ENCODE measurements at regions not wholly inside any gene's neighbourhood (a gene's known extent, or its start where the extent isn't known, plus 50 kb on each side); places are given as distances from the start of the nearest gene placed in this dataset.

- Histone ChIP-seq H3K27ac (ENCODE audit: extremely low read depth, low read depth, low read length) (peak overlapping the region; percentile 80; the same call in 2 of the 3 replicates), H3K9me3 (replicated peaks; ENCODE audit: control insufficient read depth, insufficient read depth, low read depth, low read length) (no peaks in the 10 kb centered on the region; the same call in 1 of the 2 replicates), H3K27me3 (ENCODE audit: control insufficient read depth in 2 of 2, insufficient read depth in 2 of 2, low read length in 2 of 2) (no peaks in the 10 kb centered on the region), H4K20me1 (replicated peaks; ENCODE audit: control insufficient read depth, insufficient read depth, low read length) (no peaks in the 10 kb centered on the region), H2AFZ (ENCODE audit: low read depth, low read length) (no peak overlapping the region), H3K4me2 (ENCODE audit: insufficient read depth, low read length) (no peak overlapping the region), H3K9ac (ENCODE audit: insufficient read depth in 1 of 2, low read depth in 2 of 2, low read length in 2 of 2) (no peak overlapping the region), H3K9me1 (ENCODE audit: control insufficient read depth, insufficient read depth, low read length) (no peaks in the 10 kb centered on the region), H3K4me3 (no peak overlapping the region), H3K79me2 (ENCODE audit: control insufficient read depth, insufficient read depth, low read length) (no peaks in the 10 kb centered on the region), H3K4me1 (replicated peaks in 1 of 2; ENCODE audit: control insufficient read depth in 2 of 2, insufficient read depth in 2 of 2, low read length in 2 of 2) (peaks cover 4 to 53% of the 10 kb centered on the region in 2 experiments; a peak in 4 of 5 replicates), H3K36me3 (ENCODE audit: control insufficient read depth, insufficient read depth, low read length) (no peaks in the 10 kb centered on the region)
- DNase-seq (ENCODE audit: extremely low read depth in 1 of 4, low spot score in 3 of 4) (no peak), ATAC-seq (no peak), FAIRE-seq (no peak)
- ChIA-PET CTCF (ENCODE audit: low intra/inter-chr PET ratio) (no interaction called here), POLR2A (no interaction called here)
- in situ Hi-C loops (cut with MboI) = no loop called here
- TF ChIP-seq ZNF764 (CRISPR knock-in tag; IDR thresholded peaks at IDR 0.05; ENCODE audit: low read depth) = no peak
- BruUV-seq (replicated peaks) = no TSS peak
- intact Hi-C loops (cut with micrococcal nuclease) = no loop called here
Measured at GRCh38 chr11:86741484-86741835, 58.9 kb upstream of the PRSS23 start.

- ATAC-seq (peak; percentile 69), FAIRE-seq (peak; percentile 91), DNase-seq (ENCODE audit: extremely low read depth in 1 of 4, low spot score in 3 of 4) (peak; percentile 23 to 76 (median 43))
- H2AFZ ChIP-seq (ENCODE audit: low read depth, low read length) = peak overlapping the region; percentile 58
- ChIA-PET POLR2A (interaction anchor here (0.8 kb wide), 1 partner anchor 15 kb away, joined by 4 read pairs; no protein-coding TSS in a partner anchor), CTCF (ENCODE audit: low intra/inter-chr PET ratio) (no interaction called here)
- peak overlapping the region; percentile 37 for H3K4me2 ChIP-seq (ENCODE audit: insufficient read depth, low read length)
- no peaks in the 10 kb centered on the region; the same call in 1 of the 2 replicates for H3K9me3 ChIP-seq (replicated peaks; ENCODE audit: control insufficient read depth, insufficient read depth, low read depth, low read length)
- H3K4me1 ChIP-seq (replicated peaks in 1 of 2; ENCODE audit: control insufficient read depth in 2 of 2, insufficient read depth in 2 of 2, low read length in 2 of 2) = peaks cover 4 to 53% of the 10 kb centered on the region in 2 experiments; a peak in 4 of 5 replicates
- H3K9ac ChIP-seq (ENCODE audit: insufficient read depth in 1 of 2, low read depth in 2 of 2, low read length in 2 of 2) = peak overlapping the region; percentile 9 to 48; a peak in 2 of 4 replicates
- no peaks in the 10 kb centered on the region for H3K27me3 ChIP-seq (ENCODE audit: control insufficient read depth in 2 of 2, insufficient read depth in 2 of 2, low read length in 2 of 2)
- peak overlapping the region; percentile 80; the same call in 2 of the 3 replicates for H3K27ac ChIP-seq (ENCODE audit: extremely low read depth, low read depth, low read length)
- no peaks in the 10 kb centered on the region for H3K9me1 ChIP-seq (ENCODE audit: control insufficient read depth, insufficient read depth, low read length)
- no peak overlapping the region for H3K4me3 ChIP-seq
- no TSS peak for BruUV-seq (replicated peaks)
- 48% methylated on average over 7 of the region's 7 CpGs for WGBS (ENCODE audit: insufficient coverage, low coverage, missing lambda C conversion rate)
- no peaks in the 10 kb centered on the region for H3K79me2 ChIP-seq (ENCODE audit: control insufficient read depth, insufficient read depth, low read length)
- intact Hi-C loops (cut with micrococcal nuclease) = no loop called here
- H3K36me3 ChIP-seq (ENCODE audit: control insufficient read depth, insufficient read depth, low read length) = no peaks in the 10 kb centered on the region
- in situ Hi-C loops (cut with MboI) = no loop called here
- no peaks in the 10 kb centered on the region for H4K20me1 ChIP-seq (replicated peaks; ENCODE audit: control insufficient read depth, insufficient read depth, low read length)
- TF ChIP-seq C11orf30 (IDR thresholded peaks at IDR 0.05; ENCODE audit: low read depth) (peak; percentile 92), SRSF3 (IDR thresholded peaks at IDR 0.05; ENCODE audit: insufficient read depth, low read length) (no peak), JUN (IDR thresholded peaks at IDR 0.05; ENCODE audit: borderline replicate concordance, low read depth, low read length) (peak; percentile 98), JUN (CRISPR knock-in tag; IDR thresholded peaks at IDR 0.05; ENCODE audit: borderline replicate concordance) (no peak), SMAD4 (CRISPR knock-in tag; conservative IDR thresholded peaks at IDR 0.05) (peak; percentile 65; the same call in 1 of the 2 replicates), ZNF780A (CRISPR knock-in tag; IDR thresholded peaks at IDR 0.05) (no peak), ZEB2 (IDR thresholded peaks at IDR 0.05) (peak; percentile 2; the same call in 1 of the 2 replicates), SRF (CRISPR knock-in tag; IDR thresholded peaks at IDR 0.05) (no peak), NR2C1 (IDR thresholded peaks at IDR 0.05) (no peak), NR2C1 (tag; IDR thresholded peaks at IDR 0.05) (0 out of 2 replicates have a peak, but pooled peaks have one; percentile 37), NFE2 (IDR thresholded peaks at IDR 0.05; ENCODE audit: low read depth) (peak; percentile 72), ZNF589 (CRISPR knock-in tag; IDR thresholded peaks at IDR 0.05; ENCODE audit: low read depth) (0 out of 2 replicates have a peak, but pooled peaks have one; percentile 16), ZNF165 (CRISPR knock-in tag; IDR thresholded peaks at IDR 0.05; ENCODE audit: borderline replicate concordance) (0 out of 2 replicates have a peak, but pooled peaks have one; percentile 13), HMG20B (CRISPR knock-in tag; IDR thresholded peaks at IDR 0.05) (no peak), BACH1 (tag; IDR thresholded peaks at IDR 0.05) (peak; percentile 81), KLF16 (IDR thresholded peaks at IDR 0.05) (no peak)
Measured at GRCh38 chr11:86740628-86741483, 59.5 kb upstream of the PRSS23 start.

Data from K562 (cell line).